HCT116 (cell line): ENCODE measurements at regions not wholly inside any gene's neighbourhood (a gene's known extent, or its start where the extent isn't known, plus 50 kb on each side); places are given as distances from the start of the nearest gene placed in this dataset.

ENCODE experiments used
- ATAC-seq: fragments of 200-7000 bp; cut with Tn5 transposase; 2 replicates; pipeline ENCODE4 v1.9.1; 2020; ENCODE audit warnings: mild to moderate bottlenecking, moderate library complexity
- BruUV-seq: library from RNA; stranded (reverse); fragments of 400-500 nt; replicated peaks from 2 replicates; lab custom pipeline; 2021; lab: Mats Ljungman, UMichigan
- CTCF ChIA-PET: fragments of 300-600 bp; sonication (Branson Sonifier 250); formaldehyde crosslinking; loops from one replicate; lab custom pipeline; 2021; ENCODE audit warnings: antibody characterized with exemption; lab: Charles Lee
- POLR2A ChIA-PET: fragments of 300-600, 350-600 bp; sonication (Branson Sonifier 250); formaldehyde crosslinking; loops from one replicate; lab custom pipeline; 2021; ENCODE audit warnings: antibody characterized with exemption; lab: Charles Lee
- RAD21 ChIA-PET, 2 experiments: fragments of 300-600 bp; sonication (Branson Sonifier 250); formaldehyde crosslinking; loops; one replicate each; lab custom pipeline; 2023; ENCODE audit warnings: low total read pairs in 2 of 2; ENCODE audit not compliant: uncharacterized antibody in 2 of 2, unreplicated experiment in 2 of 2, low non-redundant PET in 1 of 2; lab: Charles Lee
- DNase-seq: peaks from one replicate; pipeline ENCODE4 v3.0.0-alpha.2; 2010; ENCODE audit warnings: low read depth, low spot score
- H2AFZ ChIP-seq: fragments of 200-600 bp; shearing (Covaris generic), sonication (generic); 2 replicates; pipeline ENCODE4 v1.6.1; 2017; ENCODE audit warnings: low read depth, mixed run types, mixed read lengths, antibody characterized with exemption, low read length; ENCODE audit not compliant: poor library complexity, severe bottlenecking
- H3K27ac ChIP-seq: 2 replicates; pipeline ENCODE4 v1.5.1; 2012; ENCODE audit warnings: low read depth, low read length
- H3K27me3 ChIP-seq: fragments of 200-600 bp; sonication (generic); 2 replicates; pipeline ENCODE4 v1.6.1; 2016; ENCODE audit warnings: mixed run types, low read length, mixed read lengths; ENCODE audit not compliant: insufficient read depth
- H3K36me3 ChIP-seq, 2 experiments: fragments of 200-500 bp in 1 of 2; fragments of 200-600 bp in 1 of 2; sonication (Bioruptor generic) in 1 of 2; sonication (generic) in 1 of 2; 2 replicates each; pipeline versions ENCODE4 v1.5.1 to v1.6.1; 2014 to 2016; ENCODE audit warnings: low read length in 2 of 2, inconsistent platforms in 1 of 2, mixed read lengths in 1 of 2, mixed run types in 1 of 2; ENCODE audit not compliant: insufficient read depth in 2 of 2, control insufficient read depth in 1 of 2
- H3K4me1 ChIP-seq, 2 experiments: fragments of 200-600 bp in 1 of 2; sonication (generic) in 1 of 2; 2 replicates each; pipeline versions ENCODE4 v1.5.1 to v1.6.1; 2012 to 2017; ENCODE audit warnings: low read length in 2 of 2, inconsistent platforms in 1 of 2, mild to moderate bottlenecking in 1 of 2, mixed read lengths in 1 of 2, mixed run types in 1 of 2, moderate library complexity in 1 of 2; ENCODE audit not compliant: insufficient read depth in 2 of 2, control insufficient read depth in 1 of 2
- H3K4me2 ChIP-seq: fragments of 200-600 bp; sonication (generic); 2 replicates; pipeline ENCODE4 v1.6.1; 2017; ENCODE audit warnings: mixed run types, low read length, mixed read lengths
- H3K4me3 ChIP-seq, 2 experiments: fragments of 200-600 bp in 1 of 2; sonication (generic) in 1 of 2; replicated peaks in 1 of 2; 2 replicates each; pipeline ENCODE4 v1.5.1; 2011 to 2016; ENCODE audit warnings: low read length in 2 of 2, control low read depth in 1 of 2, low read depth in 1 of 2, mild to moderate bottlenecking in 1 of 2, mixed read lengths in 1 of 2, mixed run types in 1 of 2
- H3K79me2 ChIP-seq: fragments of 200-600 bp; sonication (generic); 2 replicates; pipeline ENCODE4 v1.6.1; 2017; ENCODE audit warnings: mild to moderate bottlenecking, mixed run types, low read length, moderate library complexity, mixed read lengths; ENCODE audit not compliant: insufficient read depth
- H3K9ac ChIP-seq: fragments of 200-600 bp; sonication (generic); 2 replicates; pipeline ENCODE4 v1.6.1; 2016; ENCODE audit warnings: low read length, mixed read lengths
- H3K9me2 ChIP-seq: fragments of 200-600 bp; sonication (generic), shearing (Covaris generic); 2 replicates; pipeline ENCODE4 v1.6.1; 2017; ENCODE audit warnings: mixed run types, mild to moderate bottlenecking, moderate library complexity; ENCODE audit not compliant: insufficient read depth
- H3K9me3 ChIP-seq, 2 experiments: fragments of 200-500 bp in 1 of 2; fragments of 200-600 bp in 1 of 2; sonication (Bioruptor generic) in 1 of 2; sonication (generic) in 1 of 2; 2 replicates each; pipeline ENCODE4 v1.6.1; 2014 to 2017; ENCODE audit warnings: low read length in 2 of 2, mixed read lengths in 2 of 2, inconsistent platforms in 1 of 2, low read depth in 1 of 2, mild to moderate bottlenecking in 1 of 2, mixed run types in 1 of 2, moderate library complexity in 1 of 2; ENCODE audit not compliant: control insufficient read depth in 1 of 2, insufficient read depth in 1 of 2
- H4K20me1 ChIP-seq: fragments of 200-600 bp; sonication (generic), shearing (Covaris generic); 2 replicates; pipeline ENCODE4 v1.6.1; 2017; ENCODE audit warnings: mixed run types, mild to moderate bottlenecking, moderate library complexity; ENCODE audit not compliant: insufficient read depth
- ATF3 ChIP-seq: IDR thresholded peaks from 2 replicates; pipeline ENCODE4 v1.6.1; 2012
- CTCF ChIP-seq, 3 experiments: fragments of 200-600 bp in 1 of 3; sonication (generic) in 1 of 3; IDR thresholded peaks in 2 of 3; conservative IDR thresholded peaks in 1 of 3; 2 replicates each; pipeline ENCODE4 v1.5.1; 2012 to 2017; ENCODE audit warnings: low read depth in 2 of 3, low read length in 2 of 3, antibody characterized with exemption in 1 of 3, borderline replicate concordance in 1 of 3, control low read depth in 1 of 3, mild to moderate bottlenecking in 1 of 3, mixed read lengths in 1 of 3, mixed run types in 1 of 3, moderate library complexity in 1 of 3; ENCODE audit not compliant: insufficient read depth in 1 of 3
- EGR1 ChIP-seq: IDR thresholded peaks from 2 replicates; pipeline ENCODE4 v1.6.1; 2012; ENCODE audit warnings: low read depth
- ELF1 ChIP-seq: IDR thresholded peaks from 2 replicates; pipeline ENCODE4 v1.6.1; 2012; ENCODE audit warnings: low read depth, borderline replicate concordance
- EZH2 ChIP-seq: fragments of 200-600 bp; sonication (generic); IDR thresholded peaks from 2 replicates; pipeline ENCODE4 v1.6.1; 2017; ENCODE audit warnings: antibody characterized with exemption, mixed run types
- EZH2phosphoT487 ChIP-seq: fragments of 200-600 bp; IDR thresholded peaks from 2 replicates; pipeline ENCODE4 v1.6.1; 2018; ENCODE audit warnings: antibody characterized with exemption, borderline replicate concordance
- JUND ChIP-seq: IDR thresholded peaks from 2 replicates; pipeline ENCODE4 v1.6.1; 2012
- MAX ChIP-seq: IDR thresholded peaks from 2 replicates; pipeline ENCODE4 v1.6.1; 2012
- POLR2AphosphoS5 ChIP-seq: IDR thresholded peaks from 2 replicates; pipeline ENCODE4 v1.6.1; 2011; ENCODE audit warnings: mild to moderate bottlenecking, low read depth, low read length, moderate library complexity
- RAD21 ChIP-seq: IDR thresholded peaks from 2 replicates; pipeline ENCODE4 v1.6.1; 2012; ENCODE audit warnings: low read depth, mild to moderate bottlenecking
- SIN3A ChIP-seq: IDR thresholded peaks from 2 replicates; pipeline ENCODE4 v1.6.1; 2012; ENCODE audit warnings: low read depth
- SRF ChIP-seq: IDR thresholded peaks from 2 replicates; pipeline ENCODE4 v1.6.1; 2012; ENCODE audit warnings: low read depth
- ZBTB33 ChIP-seq: IDR thresholded peaks from 2 replicates; pipeline ENCODE4 v1.6.1; 2011; ENCODE audit warnings: mild to moderate bottlenecking, low read length, moderate library complexity; ENCODE audit not compliant: insufficient replicate concordance; ENCODE audit errors: extremely low read depth
- ZFX ChIP-seq: fragments of 450-650 bp; IDR thresholded peaks from 2 replicates; pipeline ENCODE4 v1.6.1; 2017
- ZNF274 ChIP-seq: fragments of 200-500 bp; sonication (Bioruptor generic); IDR thresholded peaks from 2 replicates; pipeline ENCODE4 v1.6.1; 2014; ENCODE audit warnings: mild to moderate bottlenecking, low read depth, low read length, inconsistent platforms
- intact Hi-C: fragments of 100-400 bp; cut with micrococcal nuclease; formaldehyde crosslinking; loops from 2 replicates; pipeline ENCODE4 v1.10.0; 2022

- ChIA-PET CTCF (no interaction called here), RAD21 (no interaction called here), POLR2A (no interaction called here)
- no peaks in the 10 kb centered on the region for H3K36me3 ChIP-seq
- no peaks in the 10 kb centered on the region for H4K20me1 ChIP-seq
- no TSS peak for BruUV-seq
- no peaks in the 10 kb centered on the region for H3K27me3 ChIP-seq
- H3K4me1 ChIP-seq: no peaks in the 10 kb centered on the region
- no peak overlapping the region for H3K4me2 ChIP-seq
- no peak overlapping the region for H3K27ac ChIP-seq
- ATAC-seq (no peak), DNase-seq (no peak)
- no peaks in the 10 kb centered on the region for H3K9me2 ChIP-seq
- H3K9ac ChIP-seq: no peak overlapping the region
- intact Hi-C loops: no loop called here
- TF ChIP-seq SRF (no peak), ELF1 (no peak), ATF3 (no peak), MAX (no peak), ZBTB33 (no peak), EGR1 (no peak), POLR2AphosphoS5 (no peak), EZH2phosphoT487 (no peak)
- H3K9me3 ChIP-seq: no peaks in the 10 kb centered on the region
- H3K4me3 ChIP-seq: no peak overlapping the region
- H2AFZ ChIP-seq: no peak overlapping the region
- no peaks in the 10 kb centered on the region for H3K79me2 ChIP-seq
These were observed 880.5 kb upstream of the ADGRL4 start for GRCh38 chr1:79887059-79887458.

GRCh38 chr1:79885101-79885500 lies 878.6 kb upstream of the ADGRL4 start:
- intact Hi-C loops: no loop called here
- DNase-seq: no peak
- Histone ChIP-seq H3K9ac (no peak overlapping the region), H3K79me2 (no peaks in the 10 kb centered on the region), H2AFZ (no peak overlapping the region), H3K27me3 (no peaks in the 10 kb centered on the region), H3K27ac (no peak overlapping the region), H3K9me2 (no peaks in the 10 kb centered on the region), H3K4me2 (no peak overlapping the region), H3K9me3 (no peaks in the 10 kb centered on the region), H3K4me1 (no peaks in the 10 kb centered on the region), H4K20me1 (no peaks in the 10 kb centered on the region), H3K4me3 (no peak overlapping the region), H3K36me3 (no peaks in the 10 kb centered on the region)
- ATAC-seq: no peak
- ChIA-PET POLR2A (no interaction called here), RAD21 (no interaction called here), CTCF (no interaction called here)
- no TSS peak for BruUV-seq
- TF ChIP-seq EZH2 (no peak), EGR1 (no peak), CTCF (IDR thresholded peaks at IDR 0.05 in 2 of 3, conservative IDR thresholded peaks at IDR 0.05 in 1 of 3; ENCODE audit: borderline replicate concordance in 1 of 3, insufficient read depth in 1 of 3, low read depth in 2 of 3, low read length in 2 of 3) (no peak), RAD21 (no peak), SRF (no peak), JUND (no peak), ZFX (no peak), ZNF274 (no peak), ZBTB33 (no peak), SIN3A (no peak), MAX (no peak)
